HG03442 (cell line): ENCODE measurements at regions not wholly inside any gene's neighbourhood (a gene's known extent, or its start where the extent isn't known, plus 50 kb on each side); places are given as distances from the start of the nearest gene placed in this dataset.
"Not testable (repeated sequence)": the region's sequence is repeated elsewhere in the genome, so short reads cannot be mapped to it uniquely, and the experiment has no call there.

Experiments used
- ATAC-seq: cut with Tn5 transposase; IDR thresholded peaks from one replicate; pipeline ENCODE4 v1.9.1; 2021; ENCODE audit warnings: mild to moderate bottlenecking, moderate library complexity; ENCODE audit not compliant: unreplicated experiment

- no peak for ATAC-seq
Measured at GRCh38 chr4:82248903-82249632, 124.7 kb downstream of the HNRNPD start.

GRCh38 chr4:82247629-82248028 is 126.2 kb downstream of the HNRNPD start:
- ATAC-seq: no peak

- ATAC-seq: no peak
Measured at GRCh38 chr4:82247171-82247570, 126.6 kb downstream of the HNRNPD start.

GRCh38 chr4:82241534-82241933 is 132.3 kb downstream of the HNRNPD start:
- no peak for ATAC-seq

- no peak for ATAC-seq
Measured at GRCh38 chr4:82240410-82240809, 133.4 kb downstream of the HNRNPD start.

- not testable (repeated sequence) for ATAC-seq
Measured at GRCh38 chr4:82237142-82237541, 136.6 kb downstream of the HNRNPD start.

- ATAC-seq: no peak
Measured at GRCh38 chr4:82235346-82235745, 138.4 kb downstream of the HNRNPD start.

- ATAC-seq: no peak
Measured at GRCh38 chr4:82232891-82233290, 140.9 kb downstream of the HNRNPD start.

GRCh38 chr4:82231806-82232205 is 142.0 kb downstream of the HNRNPD start:
- ATAC-seq: no peak

GRCh38 chr4:82230306-82230705 is 143.5 kb downstream of the HNRNPD start:
- no peak for ATAC-seq

- ATAC-seq: no peak
Measured at GRCh38 chr4:82225030-82225429, 148.8 kb downstream of the HNRNPD start.

GRCh38 chr4:82223715-82224114 is 150.1 kb downstream of the HNRNPD start:
- peak; percentile 79 for ATAC-seq

GRCh38 chr4:82219346-82219745 is 154.4 kb downstream of the HNRNPD start:
- no peak for ATAC-seq

GRCh38 chr4:82217986-82218715 is 155.6 kb downstream of the HNRNPD start:
- no peak for ATAC-seq

GRCh38 chr4:82216219-82216618 is 157.6 kb downstream of the HNRNPD start:
- ATAC-seq: no peak

- ATAC-seq: no peak
Measured at GRCh38 chr4:82215800-82216199, 158.0 kb downstream of the HNRNPD start.

- ATAC-seq: no peak
Measured at GRCh38 chr4:82215039-82215438, 158.8 kb downstream of the HNRNPD start.

- no peak for ATAC-seq
Measured at GRCh38 chr4:82213485-82214417, 160.0 kb downstream of the HNRNPD start.

GRCh38 chr4:82201805-82202641 is 171.8 kb downstream of the HNRNPD start:
- no peak for ATAC-seq

GRCh38 chr4:82201303-82201702 is 172.5 kb downstream of the HNRNPD start:
- no peak for ATAC-seq
